Mesothelial cell of epicardium (in vitro differentiated cells): ENCODE measurements at regions not wholly inside any gene's neighbourhood (a gene's known extent, or its start where the extent isn't known, plus 50 kb on each side); places are given as distances from the start of the nearest gene placed in this dataset.
A peak's percentile ranks its signal among the peaks of the same experiment; 100 is the strongest.
"Not testable (repeated sequence)": the region's sequence is repeated elsewhere in the genome, so short reads cannot be mapped to it uniquely, and the experiment has no call there.

Source experiments
- DNase-seq, 2 experiments: peaks; one replicate each; pipeline ENCODE4 v3.0.0; 2021; ENCODE audit warnings: low spot score in 2 of 2; ENCODE audit not compliant: unreplicated experiment in 2 of 2
- H3K27ac Mint-ChIP-seq: 2 replicates; pipeline ENCODE4 v1.8.0; 2021; ENCODE audit warnings: mixed read lengths
- H3K27me3 Mint-ChIP-seq: 2 replicates; pipeline ENCODE4 v1.8.0; 2021; ENCODE audit warnings: low read depth, mixed read lengths
- H3K36me3 Mint-ChIP-seq: 2 replicates; pipeline ENCODE4 v1.8.0; 2021; ENCODE audit warnings: mixed read lengths
- H3K4me1 Mint-ChIP-seq: 2 replicates; pipeline ENCODE4 v1.8.0; 2021; ENCODE audit warnings: mixed read lengths
- H3K4me3 Mint-ChIP-seq: 2 replicates; pipeline ENCODE4 v1.8.0; 2021; ENCODE audit warnings: mild to moderate bottlenecking, moderate library complexity, mixed read lengths
- H3K9me3 Mint-ChIP-seq: 2 replicates; pipeline ENCODE4 v1.8.0; 2021; ENCODE audit warnings: mixed read lengths
- CTCF ChIP-seq: fragments of 200-600 bp; sonication (generic); IDR thresholded peaks from one replicate; pipeline ENCODE4 v1.5.0; 2021; ENCODE audit warnings: antibody characterized with exemption; ENCODE audit not compliant: unreplicated experiment

- Mint-ChIP-seq H3K4me3 (no peak overlapping the region), H3K36me3 (no peaks in the 10 kb centered on the region), H3K4me1 (peaks cover 18% of the 10 kb centered on the region), H3K27me3 (peaks cover 17% of the 10 kb centered on the region), H3K9me3 (no peaks in the 10 kb centered on the region), H3K27ac (no peak overlapping the region)
- no peak for TF ChIP-seq CTCF
- DNase-seq, result no peak
Observed at GRCh38 chr14:22378181-22378580, 210.8 kb downstream of the DAD1 start.

GRCh38 chr14:22375321-22375930, 213.6 kb downstream of the DAD1 start:
- H3K4me1 Mint-ChIP-seq, result peaks cover 18% of the 10 kb centered on the region
- H3K27me3 Mint-ChIP-seq, result peaks cover 17% of the 10 kb centered on the region
- no peaks in the 10 kb centered on the region for H3K36me3 Mint-ChIP-seq
- no peak overlapping the region for H3K4me3 Mint-ChIP-seq
- TF ChIP-seq CTCF, result peak; percentile 49
- no peak for DNase-seq
- no peaks in the 10 kb centered on the region for H3K9me3 Mint-ChIP-seq
- H3K27ac Mint-ChIP-seq, result no peak overlapping the region

- no peak for DNase-seq
- Mint-ChIP-seq H3K36me3 (no peaks in the 10 kb centered on the region), H3K27ac (no peak overlapping the region), H3K4me3 (no peak overlapping the region), H3K27me3 (peaks cover 11% of the 10 kb centered on the region), H3K9me3 (peaks cover 6% of the 10 kb centered on the region), H3K4me1 (no peaks in the 10 kb centered on the region)
- TF ChIP-seq CTCF, result no peak
Observed at GRCh38 chr14:22370084-22370847, 218.8 kb downstream of the DAD1 start.

GRCh38 chr14:22358726-22359125, 230.3 kb downstream of the DAD1 start:
- Mint-ChIP-seq H3K27me3 (peaks cover 9% of the 10 kb centered on the region), H3K27ac (no peak overlapping the region), H3K4me3 (no peak overlapping the region), H3K4me1 (no peaks in the 10 kb centered on the region), H3K36me3 (no peaks in the 10 kb centered on the region), H3K9me3 (peaks cover 36% of the 10 kb centered on the region)
- TF ChIP-seq CTCF, result no peak
- DNase-seq, result no peak

GRCh38 chr14:22349281-22349680, 239.7 kb downstream of the DAD1 start:
- peaks cover 23% of the 10 kb centered on the region for H3K9me3 Mint-ChIP-seq
- H3K27me3 Mint-ChIP-seq, H3K27ac Mint-ChIP-seq, H3K36me3 Mint-ChIP-seq, DNase-seq, H3K4me3 Mint-ChIP-seq, H3K4me1 Mint-ChIP-seq: not testable (repeated sequence)

GRCh38 chr14:22344673-22345072, 244.4 kb downstream of the DAD1 start:
- no peaks in the 10 kb centered on the region for H3K4me1 Mint-ChIP-seq
- H3K4me3 Mint-ChIP-seq, result no peak overlapping the region
- peaks cover 37% of the 10 kb centered on the region for H3K9me3 Mint-ChIP-seq
- no peak for TF ChIP-seq CTCF
- H3K27me3 Mint-ChIP-seq, result no peaks in the 10 kb centered on the region
- H3K27ac Mint-ChIP-seq, result no peak overlapping the region
- no peaks in the 10 kb centered on the region for H3K36me3 Mint-ChIP-seq
- no peak for DNase-seq

GRCh38 chr14:22344209-22344608, 244.8 kb downstream of the DAD1 start:
- H3K4me3 Mint-ChIP-seq, DNase-seq, H3K27me3 Mint-ChIP-seq, H3K36me3 Mint-ChIP-seq, H3K4me1 Mint-ChIP-seq, H3K27ac Mint-ChIP-seq: not testable (repeated sequence)
- peaks cover 37% of the 10 kb centered on the region for H3K9me3 Mint-ChIP-seq
